Endothelial cell (in vitro differentiated cells): ENCODE measurements at regions not wholly inside any gene's neighbourhood (a gene's known extent, or its start where the extent isn't known, plus 50 kb on each side); places are given as distances from the start of the nearest gene placed in this dataset.

Experiments
- DNase-seq: peaks from one replicate; pipeline ENCODE4 v3.0.0; 2021; ENCODE audit warnings: low spot score
- H3K27ac Mint-ChIP-seq: one replicate; pipeline ENCODE4 v1.8.0; 2021; ENCODE audit warnings: mixed read lengths, inconsistent platforms; ENCODE audit not compliant: unreplicated experiment
- H3K27me3 Mint-ChIP-seq: one replicate; pipeline ENCODE4 v1.8.0; 2021; ENCODE audit warnings: mild to moderate bottlenecking, moderate library complexity, mixed read lengths, inconsistent platforms; ENCODE audit not compliant: unreplicated experiment
- H3K36me3 Mint-ChIP-seq: one replicate; pipeline ENCODE4 v1.8.0; 2021; ENCODE audit warnings: mild to moderate bottlenecking, low read depth, mixed read lengths, inconsistent platforms; ENCODE audit not compliant: unreplicated experiment
- H3K4me1 Mint-ChIP-seq: one replicate; pipeline ENCODE4 v1.8.0; 2021; ENCODE audit warnings: mild to moderate bottlenecking, mixed read lengths, inconsistent platforms; ENCODE audit not compliant: unreplicated experiment
- H3K4me3 Mint-ChIP-seq: one replicate; pipeline ENCODE4 v1.8.0; 2021; ENCODE audit warnings: mild to moderate bottlenecking, mixed read lengths, inconsistent platforms; ENCODE audit not compliant: unreplicated experiment
- H3K9me3 Mint-ChIP-seq: one replicate; pipeline ENCODE4 v1.8.0; 2021; ENCODE audit warnings: mixed read lengths, inconsistent platforms; ENCODE audit not compliant: unreplicated experiment
- CTCF ChIP-seq: fragments of 200-600 bp; sonication (generic); IDR thresholded peaks from one replicate; pipeline ENCODE4 v1.5.0; 2021; ENCODE audit warnings: antibody characterized with exemption; ENCODE audit not compliant: unreplicated experiment

- no peak for TF ChIP-seq CTCF
- H3K27me3 Mint-ChIP-seq: no peaks in the 10 kb centered on the region
- H3K4me1 Mint-ChIP-seq: no peaks in the 10 kb centered on the region
- no peak for DNase-seq
- H3K4me3 Mint-ChIP-seq: no peak overlapping the region
- H3K27ac Mint-ChIP-seq: no peak overlapping the region
- H3K9me3 Mint-ChIP-seq: no peaks in the 10 kb centered on the region
- H3K36me3 Mint-ChIP-seq: no peaks in the 10 kb centered on the region
Measured at GRCh38 chr6:103018426-103018825, 1624.9 kb downstream of the GRIK2 start.

DNA sequence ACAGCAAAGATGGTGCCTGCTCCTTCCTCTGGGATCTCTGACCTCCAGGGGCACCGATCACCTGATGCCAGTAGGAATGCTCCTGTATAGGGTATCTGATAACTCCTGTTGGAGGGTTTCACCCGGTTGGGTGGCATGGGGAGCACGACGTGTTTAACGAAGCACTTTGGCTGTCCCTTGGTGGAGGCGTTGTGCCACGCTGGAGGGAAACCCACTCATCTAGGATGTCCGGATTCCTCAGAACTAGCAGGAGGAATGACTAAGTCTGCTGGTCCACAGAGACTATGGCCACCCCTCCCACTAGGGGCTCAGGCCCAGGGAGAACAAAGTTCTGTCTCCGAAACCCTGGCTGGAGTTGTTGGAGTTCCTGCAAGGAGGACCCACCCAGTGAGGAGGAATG is 1624.4 kb downstream of the GRIK2 start:
- H3K4me1 Mint-ChIP-seq: no peaks in the 10 kb centered on the region
- no peak for DNase-seq
- no peak overlapping the region for H3K27ac Mint-ChIP-seq
- no peak for TF ChIP-seq CTCF
- no peak overlapping the region for H3K4me3 Mint-ChIP-seq
- no peaks in the 10 kb centered on the region for H3K9me3 Mint-ChIP-seq
- H3K27me3 Mint-ChIP-seq: no peaks in the 10 kb centered on the region
- no peaks in the 10 kb centered on the region for H3K36me3 Mint-ChIP-seq

DNA sequence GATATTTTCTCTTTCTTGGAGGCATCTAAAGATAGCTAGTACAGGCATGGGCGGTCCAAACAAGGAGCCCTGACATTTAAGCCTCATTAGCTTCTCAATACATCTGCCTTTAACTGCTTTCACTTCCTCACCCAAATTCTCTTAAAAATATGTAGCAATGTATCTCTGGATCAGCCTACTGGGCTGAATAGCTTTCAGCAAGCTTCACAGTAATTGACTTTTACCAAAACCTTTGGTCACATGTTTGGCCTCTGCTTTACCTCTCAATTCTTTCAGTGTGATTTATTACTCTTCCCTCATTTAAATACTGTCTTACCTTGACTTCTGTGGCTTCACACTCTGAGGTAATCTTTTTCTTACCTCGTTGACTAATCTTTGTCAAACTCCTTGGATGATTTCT is 1618.1 kb downstream of the GRIK2 start:
- Mint-ChIP-seq H3K27ac (no peak overlapping the region), H3K4me1 (no peaks in the 10 kb centered on the region), H3K27me3 (peaks cover 2% of the 10 kb centered on the region), H3K36me3 (no peaks in the 10 kb centered on the region), H3K4me3 (no peak overlapping the region), H3K9me3 (no peaks in the 10 kb centered on the region)
- no peak for DNase-seq
- no peak for TF ChIP-seq CTCF

GRCh38 chr6:103002282-103002681 is 1608.8 kb downstream of the GRIK2 start:
- no peak for TF ChIP-seq CTCF
- no peak overlapping the region for H3K27ac Mint-ChIP-seq
- no peak for DNase-seq
- H3K27me3 Mint-ChIP-seq: no peaks in the 10 kb centered on the region
- H3K9me3 Mint-ChIP-seq: no peaks in the 10 kb centered on the region
- H3K36me3 Mint-ChIP-seq: no peaks in the 10 kb centered on the region
- H3K4me1 Mint-ChIP-seq: peaks cover 4% of the 10 kb centered on the region
- no peak overlapping the region for H3K4me3 Mint-ChIP-seq

- H3K4me3 Mint-ChIP-seq: no peak overlapping the region
- peaks cover 4% of the 10 kb centered on the region for H3K4me1 Mint-ChIP-seq
- no peak for TF ChIP-seq CTCF
- no peaks in the 10 kb centered on the region for H3K27me3 Mint-ChIP-seq
- H3K36me3 Mint-ChIP-seq: no peaks in the 10 kb centered on the region
- no peaks in the 10 kb centered on the region for H3K9me3 Mint-ChIP-seq
- no peak for DNase-seq
- no peak overlapping the region for H3K27ac Mint-ChIP-seq
Measured at GRCh38 chr6:103001724-103002123, 1608.2 kb downstream of the GRIK2 start.
